HL-60 (cell line): ENCODE measurements at regions not wholly inside any gene's neighbourhood (a gene's known extent, or its start where the extent isn't known, plus 50 kb on each side); places are given as distances from the start of the nearest gene placed in this dataset.
"Not testable (repeated sequence)": the region's sequence is repeated elsewhere in the genome, so short reads cannot be mapped to it uniquely, and the experiment has no call there.

Source experiments
- DNase-seq, 2 experiments: peaks; one replicate each; pipeline ENCODE4 v3.0.0-alpha.2; 2010 to 2020; ENCODE audit warnings: low read depth in 1 of 2, low spot score in 1 of 2
- H3K27ac ChIP-seq: fragments of 250-450 bp; sonication (Bioruptor Pico); replicated peaks from 2 replicates; pipeline ENCODE4 v1.5.1; 2020; ENCODE audit warnings: mild to moderate bottlenecking, moderate library complexity
- H3K27me3 ChIP-seq: fragments of 250-450 bp; sonication (Bioruptor Pico); 2 replicates; pipeline ENCODE4 v1.5.1; 2021; ENCODE audit warnings: mild to moderate bottlenecking, moderate library complexity; ENCODE audit not compliant: insufficient read depth, poor library complexity, severe bottlenecking
- H3K4me3 ChIP-seq: replicated peaks from 2 replicates; pipeline ENCODE4 v1.5.1; 2011; ENCODE audit warnings: mild to moderate bottlenecking, control low read depth, low read length; ENCODE audit not compliant: insufficient read depth
- CTCF ChIP-seq: IDR thresholded peaks from one replicate; pipeline ENCODE4 v1.5.1; 2011; ENCODE audit warnings: low read length, control low read depth, inconsistent platforms; ENCODE audit not compliant: insufficient read depth
- GABPA ChIP-seq: IDR thresholded peaks from 2 replicates; pipeline ENCODE4 v1.6.1; 2012; ENCODE audit warnings: low read depth
- POLR2AphosphoS5 ChIP-seq: IDR thresholded peaks from 2 replicates; pipeline ENCODE4 v1.6.1; 2012; ENCODE audit warnings: low read depth
- REST ChIP-seq: IDR thresholded peaks from 2 replicates; pipeline ENCODE4 v1.6.1; 2012; ENCODE audit warnings: low read depth; ENCODE audit not compliant: insufficient replicate concordance
- SPI1 ChIP-seq: IDR thresholded peaks from 2 replicates; pipeline ENCODE4 v1.6.1; 2012; ENCODE audit warnings: low read depth, mild to moderate bottlenecking, borderline replicate concordance

GRCh38 chr17:62139141-62139540 lies 74.1 kb upstream of the MED13 start:
- DNase-seq, result no peak
- H3K4me3 ChIP-seq, result no peak overlapping the region
- H3K27ac ChIP-seq, result no peak overlapping the region
- H3K27me3 ChIP-seq, result peaks cover 14% of the 10 kb centered on the region
- TF ChIP-seq GABPA (no peak), REST (no peak), SPI1 (no peak), CTCF (no peak), POLR2AphosphoS5 (no peak)

- H3K27ac ChIP-seq, H3K4me3 ChIP-seq: not testable (repeated sequence)
- peaks cover 14% of the 10 kb centered on the region for H3K27me3 ChIP-seq
- DNase-seq, result peak in 1 of 2 experiments; percentile 16
These were observed 73.6 kb upstream of the MED13 start for GRCh38 chr17:62138676-62139121.

GRCh38 chr17:62137734-62138624 lies 72.9 kb upstream of the MED13 start:
- not testable (repeated sequence) for H3K4me3 ChIP-seq, H3K27ac ChIP-seq, DNase-seq
- H3K27me3 ChIP-seq, result peaks cover 14% of the 10 kb centered on the region

- H3K4me3 ChIP-seq, H3K27ac ChIP-seq, DNase-seq: not testable (repeated sequence)
- H3K27me3 ChIP-seq, result peaks cover 14% of the 10 kb centered on the region
These were observed 72.1 kb upstream of the MED13 start for GRCh38 chr17:62137013-62137733.

GRCh38 chr17:62135742-62136141 lies 70.7 kb upstream of the MED13 start:
- Histone ChIP-seq H3K27ac (no peak overlapping the region), H3K27me3 (peaks cover 14% of the 10 kb centered on the region), H3K4me3 (no peak overlapping the region)
- no peak for TF ChIP-seq REST
- TF ChIP-seq POLR2AphosphoS5, result no peak
- no peak for TF ChIP-seq GABPA
- no peak for TF ChIP-seq CTCF
- no peak for TF ChIP-seq SPI1
- DNase-seq, result no peak

GRCh38 chr17:62135096-62135495 lies 70.0 kb upstream of the MED13 start:
- DNase-seq, H3K27ac ChIP-seq, H3K4me3 ChIP-seq: not testable (repeated sequence)
- H3K27me3 ChIP-seq, result peaks cover 14% of the 10 kb centered on the region
